ENCODE measurements at regions not wholly inside any gene's neighbourhood (a gene's known extent, or its start where the extent isn't known, plus 50 kb on each side); places are given as distances from the start of the nearest gene placed in this dataset.

DNA sequence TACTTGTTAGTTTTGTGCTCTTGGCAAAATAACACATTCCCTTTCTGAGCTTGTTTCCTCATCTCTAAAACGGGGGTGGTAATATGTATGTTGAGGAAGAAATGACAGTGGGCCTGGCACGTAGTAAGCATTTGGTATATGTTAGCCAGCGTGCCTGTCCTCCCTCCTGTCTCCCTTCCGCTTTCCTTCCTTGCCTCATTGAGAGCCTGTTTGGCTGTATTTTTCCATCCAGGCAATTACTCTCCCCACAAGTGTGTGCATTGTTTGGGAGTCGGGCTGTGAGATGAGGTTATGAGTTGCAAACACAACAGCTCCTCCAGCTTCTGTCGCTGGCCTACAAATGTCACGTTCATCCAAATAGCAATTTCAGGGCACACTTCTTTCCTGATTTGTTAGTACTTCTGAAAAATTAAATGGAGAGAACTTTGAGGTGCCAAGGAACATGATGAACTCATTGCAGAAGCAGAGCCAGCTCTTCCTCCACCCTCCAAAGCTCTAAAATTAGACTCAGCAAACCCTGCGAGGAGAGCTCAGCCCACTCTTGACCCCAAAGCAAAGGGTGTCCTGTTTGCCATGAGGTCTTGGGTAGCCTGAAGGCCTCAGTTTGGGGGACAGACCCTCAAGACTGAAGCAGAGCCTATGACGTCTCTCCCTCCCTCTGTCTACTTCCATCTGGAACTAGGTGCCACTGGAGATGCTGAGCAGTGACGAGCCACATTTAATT lies 50.7 kb upstream of the TOX2 start:
- in situ Hi-C loops (cut with HindIII; ENCODE audit: low pct_unique_long_range_greater_than_20kb, low sequenced_read_pairs) = no loop called here
- no peak for DNase-seq (ENCODE audit: low read depth)

DNA sequence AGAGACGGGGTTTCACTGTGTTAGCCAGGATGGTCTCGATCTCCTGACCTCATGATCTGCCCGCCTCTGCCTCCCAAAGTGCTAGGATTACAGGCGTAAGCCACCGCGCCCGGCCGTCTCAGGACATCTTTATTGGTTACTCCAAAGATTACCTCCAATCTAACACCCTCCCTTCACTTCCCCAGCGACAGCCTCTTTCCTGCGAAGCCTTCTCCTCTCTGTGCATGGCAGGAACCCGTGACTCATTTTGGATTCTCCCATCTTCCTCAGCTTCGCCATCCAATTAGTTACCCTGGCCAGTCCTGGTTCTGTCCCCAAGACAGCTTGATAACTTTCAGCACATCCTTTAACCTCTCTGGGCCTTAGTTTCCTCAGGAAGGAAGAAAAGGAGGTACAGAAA lies 51.3 kb upstream of the TOX2 start:
- DNase-seq (ENCODE audit: low read depth) = no peak
- in situ Hi-C loops (cut with HindIII; ENCODE audit: low pct_unique_long_range_greater_than_20kb, low sequenced_read_pairs) = no loop called here

GRCh38 chr20:43862438-43862837 lies 52.2 kb upstream of the TOX2 start:
- in situ Hi-C loops (cut with HindIII; ENCODE audit: low pct_unique_long_range_greater_than_20kb, low sequenced_read_pairs) = no loop called here
- no peak for DNase-seq (ENCODE audit: low read depth)

- DNase-seq (ENCODE audit: low read depth) = no peak
- in situ Hi-C loops (cut with HindIII; ENCODE audit: low pct_unique_long_range_greater_than_20kb, low sequenced_read_pairs) = no loop called here
Measured at GRCh38 chr20:43859994-43860393, 54.7 kb upstream of the TOX2 start.

DNA sequence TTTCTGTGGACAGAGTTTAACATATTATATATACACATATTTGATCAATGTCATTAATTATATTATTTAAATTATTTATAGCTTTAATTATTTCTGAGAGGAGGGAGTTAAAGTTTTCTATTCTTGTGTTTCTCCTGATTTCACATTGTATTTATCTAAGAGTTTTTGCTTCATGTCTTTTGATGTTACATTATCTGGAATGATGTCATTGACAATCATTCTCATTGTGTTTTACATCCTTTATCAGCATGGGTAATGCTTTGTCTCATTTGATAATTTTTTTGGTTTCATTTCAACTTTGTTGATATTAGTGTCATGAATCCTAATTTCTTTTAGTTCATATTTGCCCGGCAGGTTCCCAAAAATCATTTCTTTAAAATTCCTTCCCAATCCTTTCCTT lies 56.7 kb upstream of the TOX2 start:
- DNase-seq (ENCODE audit: low read depth) = no peak
- in situ Hi-C loops (cut with HindIII; ENCODE audit: low pct_unique_long_range_greater_than_20kb, low sequenced_read_pairs) = no loop called here

DNA sequence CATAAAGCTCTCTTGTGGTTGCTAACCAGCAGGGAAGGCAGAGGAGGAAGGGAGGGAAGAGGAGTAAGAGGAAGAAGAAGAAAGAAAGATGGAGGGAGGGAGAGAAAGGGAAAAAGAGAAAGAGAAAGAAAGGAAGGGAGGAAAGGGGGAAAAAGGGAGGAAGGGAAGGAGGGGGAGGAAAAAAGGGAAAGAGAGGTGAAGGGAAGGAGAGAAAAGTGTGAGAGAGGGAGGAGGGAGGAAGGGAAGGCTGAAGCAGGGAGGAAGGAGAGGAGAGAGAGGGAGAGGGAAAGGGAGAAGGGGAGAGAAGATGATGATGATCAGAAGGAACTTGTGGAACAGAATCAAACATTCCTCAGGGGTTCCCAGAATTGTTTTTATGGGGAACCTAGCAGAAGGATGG lies 57.5 kb upstream of the TOX2 start:
- in situ Hi-C loops (cut with HindIII; ENCODE audit: low pct_unique_long_range_greater_than_20kb, low sequenced_read_pairs) = no loop called here
- DNase-seq (ENCODE audit: low read depth) = no peak

DNA sequence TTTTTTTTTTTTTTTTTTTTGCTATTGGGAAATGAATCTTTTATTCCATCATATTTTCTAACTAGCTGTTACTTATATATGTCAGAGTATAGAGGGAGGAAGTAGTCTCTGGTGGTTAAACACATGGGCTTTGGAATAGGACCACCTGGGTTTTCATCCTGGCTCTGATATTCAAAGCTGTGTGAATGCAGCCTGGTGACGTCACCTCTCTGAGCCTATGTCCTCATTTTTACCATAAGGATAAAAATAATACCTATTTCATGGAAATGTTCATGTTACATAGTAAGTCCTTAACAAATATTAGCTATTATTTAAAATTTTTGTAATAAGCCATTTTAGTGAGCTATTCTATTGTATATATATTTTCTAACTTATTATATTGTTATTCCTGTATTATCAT lies 58.8 kb upstream of the TOX2 start:
- DNase-seq (ENCODE audit: low read depth) = no peak
- in situ Hi-C loops (cut with HindIII; ENCODE audit: low pct_unique_long_range_greater_than_20kb, low sequenced_read_pairs) = no loop called here

GRCh38 chr20:43853918-43854317 lies 60.7 kb upstream of the TOX2 start:
- no peak for DNase-seq (ENCODE audit: low read depth)
- in situ Hi-C loops (cut with HindIII; ENCODE audit: low pct_unique_long_range_greater_than_20kb, low sequenced_read_pairs) = no loop called here

- DNase-seq (ENCODE audit: low read depth) = no peak
- in situ Hi-C loops (cut with HindIII; ENCODE audit: low pct_unique_long_range_greater_than_20kb, low sequenced_read_pairs) = no loop called here
Measured at GRCh38 chr20:43853174-43853803, 61.4 kb upstream of the TOX2 start.

GRCh38 chr20:43849496-43850186 lies 65.0 kb upstream of the TOX2 start:
- in situ Hi-C loops (cut with HindIII; ENCODE audit: low pct_unique_long_range_greater_than_20kb, low sequenced_read_pairs) = no loop called here
- DNase-seq (ENCODE audit: low read depth) = peak; percentile 61

DNA sequence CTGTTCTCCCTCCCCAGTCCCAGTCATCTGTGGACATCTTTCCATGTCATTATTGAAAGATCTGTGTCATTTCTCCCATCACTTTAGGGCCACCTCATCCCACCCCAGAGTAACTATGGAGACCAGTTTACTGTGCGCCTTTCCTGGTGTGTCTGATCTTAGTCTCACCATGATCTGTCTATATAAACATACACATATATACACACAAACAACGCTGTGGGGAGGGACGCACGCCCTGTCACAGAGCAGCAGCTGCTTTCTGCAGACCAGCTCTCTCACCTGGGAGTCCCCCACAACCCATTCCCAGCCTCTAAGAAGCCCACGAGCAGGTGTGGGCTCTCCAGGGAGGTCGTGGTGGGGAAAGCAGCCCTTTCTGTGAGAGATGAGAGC lies 68.1 kb upstream of the TOX2 start:
- no peak for DNase-seq (ENCODE audit: low read depth)
- in situ Hi-C loops (cut with HindIII; ENCODE audit: low pct_unique_long_range_greater_than_20kb, low sequenced_read_pairs) = no loop called here

- in situ Hi-C loops (cut with HindIII; ENCODE audit: low pct_unique_long_range_greater_than_20kb, low sequenced_read_pairs) = no loop called here
- peak; percentile 98 for DNase-seq (ENCODE audit: low read depth)
Measured at GRCh38 chr20:43844778-43845614, 69.7 kb upstream of the TOX2 start.

DNA sequence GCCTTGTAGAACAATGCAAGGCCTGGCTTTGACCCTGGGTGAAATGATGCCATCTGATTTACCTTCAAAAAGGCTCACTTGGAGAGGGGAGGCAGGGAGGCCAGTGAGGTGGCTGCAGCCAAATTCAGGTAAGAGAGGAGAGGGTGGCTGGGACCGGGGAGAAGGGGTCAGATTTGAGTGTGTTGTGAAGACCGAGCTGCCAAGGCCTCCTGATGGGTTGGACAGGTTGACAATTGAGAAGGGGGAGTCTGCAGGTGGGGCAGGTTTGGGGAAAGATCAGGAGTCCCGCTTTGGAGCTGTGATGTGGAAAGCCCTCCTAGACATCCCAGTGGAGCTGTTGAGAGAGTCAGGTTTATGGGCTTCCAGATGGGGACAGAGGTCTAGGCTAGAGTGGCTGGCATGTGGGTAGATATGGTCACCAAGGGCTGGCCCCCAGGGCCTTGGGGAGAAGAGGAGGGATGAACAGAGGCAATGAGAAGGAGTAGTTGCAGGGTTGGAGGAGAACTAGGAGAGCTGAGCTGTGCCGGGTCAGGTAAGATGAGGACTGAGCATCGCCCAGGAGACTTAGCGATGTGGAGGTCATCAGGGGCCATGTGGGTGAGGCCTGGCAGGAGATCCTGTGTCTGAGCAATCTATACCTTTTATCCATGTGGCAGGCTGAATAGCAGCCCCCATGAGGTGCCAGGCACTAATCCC lies 70.5 kb upstream of the TOX2 start:
- in situ Hi-C loops (cut with HindIII; ENCODE audit: low pct_unique_long_range_greater_than_20kb, low sequenced_read_pairs) = no loop called here
- DNase-seq (ENCODE audit: low read depth) = no peak

GRCh38 chr20:43843096-43843964 lies 71.3 kb upstream of the TOX2 start:
- DNase-seq (ENCODE audit: low read depth) = peak; percentile 95
- in situ Hi-C loops (cut with HindIII; ENCODE audit: low pct_unique_long_range_greater_than_20kb, low sequenced_read_pairs) = no loop called here

GRCh38 chr20:43842126-43843020 lies 72.3 kb upstream of the TOX2 start:
- DNase-seq (ENCODE audit: low read depth) = no peak
- in situ Hi-C loops (cut with HindIII; ENCODE audit: low pct_unique_long_range_greater_than_20kb, low sequenced_read_pairs) = no loop called here

DNA sequence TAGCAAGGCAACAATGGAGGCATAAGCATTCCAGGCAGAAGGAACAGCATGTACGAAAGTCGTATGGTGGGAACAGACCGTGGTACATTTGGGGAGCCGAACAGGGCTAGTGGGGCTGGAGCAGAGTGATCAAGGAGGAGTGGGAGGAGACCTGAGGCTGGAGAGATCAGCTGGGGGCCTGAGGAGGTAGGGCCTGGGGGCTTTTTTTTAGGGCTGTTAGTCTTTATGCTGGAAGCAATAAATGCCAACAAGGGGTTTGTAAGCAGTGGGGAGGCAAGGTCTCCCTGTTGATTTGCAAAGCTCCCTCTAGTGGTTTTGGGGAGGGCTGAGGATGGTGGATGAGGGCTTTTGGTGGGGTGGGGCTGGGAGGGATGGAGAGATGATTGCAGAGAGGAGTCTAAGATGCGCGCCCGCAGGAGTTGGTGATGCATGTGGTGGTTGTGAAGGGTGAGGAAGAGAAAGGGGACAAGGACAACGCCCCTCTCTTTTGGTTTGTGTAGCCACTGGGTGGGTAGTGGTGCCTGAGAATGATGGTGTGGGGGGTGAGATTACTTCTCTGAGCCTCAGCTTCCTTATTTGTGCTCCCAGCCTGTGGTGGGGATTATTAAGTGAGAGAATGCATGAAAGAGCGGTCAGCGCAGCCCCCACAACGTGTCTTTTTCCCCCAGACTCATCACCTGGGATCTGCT lies 74.1 kb upstream of the TOX2 start:
- in situ Hi-C loops (cut with HindIII; ENCODE audit: low pct_unique_long_range_greater_than_20kb, low sequenced_read_pairs) = no loop called here
- DNase-seq (ENCODE audit: low read depth) = no peak
